SK-N-SH treated with all-trans-retinoic acid at 6 μM for 48 hours (cell line): ENCODE measurements at regions not wholly inside any gene's neighbourhood (a gene's known extent, or its start where the extent isn't known, plus 50 kb on each side); places are given as distances from the start of the nearest gene placed in this dataset.

ENCODE experiments used
- ARNTL ChIP-seq: fragments of 450-650 bp; formaldehyde crosslinking; IDR thresholded peaks from 2 replicates; pipeline ENCODE4 v1.5.0; 2020; ENCODE audit warnings: low read depth, mild to moderate bottlenecking, moderate library complexity, borderline replicate concordance
- BACH2 ChIP-seq: fragments of 250-450 bp; sonication (Bioruptor Pico); IDR thresholded peaks from 2 replicates; pipeline ENCODE4 v1.9.0; 2021; ENCODE audit warnings: mild to moderate bottlenecking, borderline replicate concordance
- CREB5 ChIP-seq: fragments of 250-450 bp; sonication (Bioruptor Pico); IDR thresholded peaks from 2 replicates; pipeline ENCODE4 v1.5.1; 2020; ENCODE audit warnings: low read depth, mild to moderate bottlenecking, moderate library complexity
- CSDC2 ChIP-seq: fragments of 250-450 bp; sonication (Bioruptor Pico); IDR thresholded peaks from 2 replicates; pipeline ENCODE4 v1.5.0; 2020; ENCODE audit warnings: mild to moderate bottlenecking, moderate library complexity
- CSRNP3 ChIP-seq: fragments of 250-450 bp; sonication (Bioruptor Pico); IDR thresholded peaks from 2 replicates; pipeline ENCODE4 v1.5.1; 2021; ENCODE audit warnings: mild to moderate bottlenecking, moderate library complexity
- ESRRG ChIP-seq: fragments of 250-450 bp; sonication (Bioruptor Pico); IDR thresholded peaks from 2 replicates; pipeline ENCODE4 v1.6.1; 2021; ENCODE audit warnings: mild to moderate bottlenecking
- ISL1 ChIP-seq: fragments of 250-450 bp; sonication (Bioruptor Pico); IDR thresholded peaks from 2 replicates; pipeline ENCODE4 v2.1.2; 2022; ENCODE audit warnings: mild to moderate bottlenecking, moderate library complexity
- OSR1 ChIP-seq: fragments of 250-450 bp; sonication (Bioruptor Pico); IDR thresholded peaks from 2 replicates; pipeline ENCODE4 v1.8.0; 2022; ENCODE audit warnings: moderate library complexity, mild to moderate bottlenecking, inconsistent platforms
- PATZ1 ChIP-seq: fragments of 250-450 bp; sonication (Bioruptor Pico); IDR thresholded peaks from 2 replicates; pipeline ENCODE4 v1.8.0; 2020; ENCODE audit warnings: mild to moderate bottlenecking, moderate library complexity, borderline replicate concordance
- TCF4 ChIP-seq: fragments of 250-450 bp; sonication (Bioruptor Pico); IDR thresholded peaks from 2 replicates; pipeline ENCODE4 v1.8.0; 2021; ENCODE audit warnings: mild to moderate bottlenecking, moderate library complexity, borderline replicate concordance
- ZFP3 ChIP-seq: fragments of 250-450 bp; sonication (Bioruptor Pico); IDR thresholded peaks from 2 replicates; pipeline ENCODE4 v1.5.0; 2020; ENCODE audit warnings: mild to moderate bottlenecking, moderate library complexity
- ZFP30 ChIP-seq: fragments of 450-650 bp; formaldehyde crosslinking; IDR thresholded peaks from 2 replicates; pipeline ENCODE4 v1.5.0; 2022; ENCODE audit warnings: mild to moderate bottlenecking, moderate library complexity
- ZNF565 ChIP-seq: fragments of 450-650 bp; formaldehyde crosslinking; conservative IDR thresholded peaks from 2 replicates; pipeline ENCODE4 v1.5.0; 2020; ENCODE audit warnings: low read depth, mild to moderate bottlenecking, moderate library complexity
- ZNF70 ChIP-seq: fragments of 450-650 bp; formaldehyde crosslinking; IDR thresholded peaks from 2 replicates; pipeline ENCODE4 v1.5.0; 2020; ENCODE audit warnings: mild to moderate bottlenecking, moderate library complexity

GRCh38 chr21:27225940-27226339, 259.1 kb upstream of the ADAMTS5 start:
- TF ChIP-seq CREB5 (no peak), CSRNP3 (CRISPR knock-in tag) (no peak), BACH2 (CRISPR knock-in tag) (no peak), ZFP3 (no peak), ESRRG (CRISPR knock-in tag) (no peak), ISL1 (CRISPR knock-in tag) (no peak), CSDC2 (CRISPR knock-in tag) (no peak), ZNF565 (CRISPR knock-in tag) (no peak), TCF4 (no peak), OSR1 (CRISPR knock-in tag) (no peak), PATZ1 (CRISPR knock-in tag) (no peak), ZNF70 (no peak), ARNTL (CRISPR knock-in tag) (no peak), ZFP30 (CRISPR knock-in tag) (no peak)
